ENCODE measurements at regions not wholly inside any gene's neighbourhood (a gene's known extent, or its start where the extent isn't known, plus 50 kb on each side); places are given as distances from the start of the nearest gene placed in this dataset.

DNA sequence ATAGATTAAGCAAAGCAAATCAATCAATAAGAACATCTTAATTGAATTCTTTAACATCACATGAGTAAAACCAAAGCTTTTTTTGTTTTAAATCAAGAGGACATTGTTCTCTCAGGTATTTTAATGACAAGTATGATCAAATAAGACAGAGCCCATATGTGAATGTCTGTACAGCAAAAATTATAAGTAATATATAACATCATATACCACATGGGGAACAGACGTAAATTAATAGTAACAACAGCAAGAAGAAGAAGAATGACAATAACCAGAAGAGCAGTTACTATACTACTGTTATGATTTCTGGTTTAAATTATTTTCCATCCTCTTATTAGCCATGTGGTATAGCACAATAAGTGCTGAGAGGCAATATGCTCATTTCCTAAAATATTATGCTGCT lies 335.5 kb downstream of the ADAMTS20 start:
- TF ChIP-seq, protein P1, sequence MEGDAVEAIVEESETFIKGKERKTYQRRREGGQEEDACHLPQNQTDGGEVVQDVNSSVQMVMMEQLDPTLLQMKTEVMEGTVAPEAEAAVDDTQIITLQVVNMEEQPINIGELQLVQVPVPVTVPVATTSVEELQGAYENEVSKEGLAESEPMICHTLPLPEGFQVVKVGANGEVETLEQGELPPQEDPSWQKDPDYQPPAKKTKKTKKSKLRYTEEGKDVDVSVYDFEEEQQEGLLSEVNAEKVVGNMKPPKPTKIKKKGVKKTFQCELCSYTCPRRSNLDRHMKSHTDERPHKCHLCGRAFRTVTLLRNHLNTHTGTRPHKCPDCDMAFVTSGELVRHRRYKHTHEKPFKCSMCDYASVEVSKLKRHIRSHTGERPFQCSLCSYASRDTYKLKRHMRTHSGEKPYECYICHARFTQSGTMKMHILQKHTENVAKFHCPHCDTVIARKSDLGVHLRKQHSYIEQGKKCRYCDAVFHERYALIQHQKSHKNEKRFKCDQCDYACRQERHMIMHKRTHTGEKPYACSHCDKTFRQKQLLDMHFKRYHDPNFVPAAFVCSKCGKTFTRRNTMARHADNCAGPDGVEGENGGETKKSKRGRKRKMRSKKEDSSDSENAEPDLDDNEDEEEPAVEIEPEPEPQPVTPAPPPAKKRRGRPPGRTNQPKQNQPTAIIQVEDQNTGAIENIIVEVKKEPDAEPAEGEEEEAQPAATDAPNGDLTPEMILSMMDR (conservative IDR thresholded peaks at IDR 0.05; ENCODE audit: low read depth), result no peak
- no peak overlapping the region for H3K27ac ChIP-seq
- CTCF ChIA-PET, result interaction anchor here (0.7 kb wide), 1 partner anchor 289 kb away, joined by 3 read pairs; no protein-coding TSS in a partner anchor
- POLR2A ChIA-PET (ENCODE audit: low non-redundant PET), result no interaction called here
- no peak for DNase-seq (ENCODE audit: low spot score)

DNA sequence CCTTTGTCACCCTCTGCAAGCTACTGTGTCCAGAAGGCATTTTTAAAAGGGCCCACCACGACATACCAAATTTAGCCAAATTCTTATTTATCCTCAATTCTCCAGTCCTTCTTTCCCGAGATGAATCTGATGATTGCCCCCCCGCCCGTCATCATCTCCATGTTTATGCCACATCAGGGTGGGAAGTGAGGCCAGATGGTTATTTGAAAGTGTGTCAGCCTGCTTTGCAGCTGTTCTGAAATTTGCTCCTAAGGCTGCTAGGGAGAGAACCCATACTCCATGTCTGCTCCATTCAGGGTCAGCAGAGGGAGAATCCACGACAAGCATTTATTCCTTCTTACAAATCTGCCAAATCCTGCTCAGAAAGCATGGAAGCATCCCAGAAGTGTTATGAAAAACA lies 337.8 kb downstream of the ADAMTS20 start:
- DNase-seq (ENCODE audit: low spot score), result no peak
- CTCF ChIA-PET, result no interaction called here
- POLR2A ChIA-PET (ENCODE audit: low non-redundant PET), result no interaction called here

DNA sequence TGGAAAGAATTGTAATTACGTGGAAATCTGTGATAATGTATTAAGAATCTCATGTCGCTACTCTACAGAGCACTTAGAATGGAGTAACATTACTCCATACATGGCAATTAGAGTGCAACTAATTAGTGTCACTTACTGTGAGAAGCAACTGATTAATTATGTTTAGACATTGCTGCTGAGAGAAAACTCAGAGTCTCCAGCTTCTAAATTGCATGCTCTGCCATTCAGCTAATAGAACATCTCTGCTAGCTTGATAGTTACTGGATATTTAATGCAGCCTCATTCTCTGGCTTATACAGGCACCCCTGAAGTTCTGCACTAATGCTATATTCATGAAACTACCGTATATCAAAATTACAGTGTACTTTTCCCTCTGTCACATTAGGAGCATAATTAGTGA lies 338.4 kb downstream of the ADAMTS20 start:
- POLR2A ChIA-PET (ENCODE audit: low non-redundant PET), result no interaction called here
- H3K27ac ChIP-seq, result no peak overlapping the region
- TF ChIP-seq, protein P1 (conservative IDR thresholded peaks at IDR 0.05; ENCODE audit: low read depth), result no peak
- no peak for DNase-seq (ENCODE audit: low spot score)
- CTCF ChIA-PET, result no interaction called here

More for the DNA sequence above, 337.8 kb downstream of the ADAMTS20 start:
- TF ChIP-seq, protein P1 (conservative IDR thresholded peaks at IDR 0.05; ENCODE audit: low read depth), result no peak
- H3K27ac ChIP-seq, result no peak overlapping the region

DNA sequence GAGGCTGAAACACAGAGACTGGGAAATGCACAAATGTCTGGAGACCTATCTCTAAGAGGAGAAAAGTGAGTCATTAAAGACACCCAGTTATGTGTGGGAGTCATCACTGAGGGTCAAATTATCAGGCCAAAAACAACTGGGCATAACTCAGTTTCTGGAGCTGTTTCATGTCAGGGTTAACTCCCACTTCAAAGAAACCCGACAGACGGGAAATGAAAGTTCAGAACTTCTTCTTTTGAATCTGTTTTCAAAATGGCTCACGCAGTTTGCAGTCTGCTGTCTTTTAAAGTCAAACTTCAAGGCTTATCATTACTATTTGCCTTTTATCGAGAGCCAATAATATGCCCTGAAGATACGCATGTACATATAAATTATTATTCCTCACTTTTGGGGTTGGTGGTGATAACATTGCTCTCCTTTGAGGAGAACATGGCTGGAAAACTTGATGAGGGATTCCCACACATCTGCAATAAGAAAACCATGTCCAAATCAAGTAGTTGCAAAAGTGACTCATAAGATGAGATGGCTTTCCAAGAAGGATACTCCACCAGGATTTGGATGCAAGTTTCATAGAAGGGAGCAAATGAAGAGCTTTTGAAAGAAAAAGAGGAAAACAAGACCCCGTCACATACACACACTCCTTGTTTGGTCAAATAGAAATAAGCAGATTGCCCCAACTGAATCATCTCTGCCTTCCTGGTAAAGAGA lies 341.4 kb downstream of the ADAMTS20 start:
- TF ChIP-seq, protein P1 (conservative IDR thresholded peaks at IDR 0.05; ENCODE audit: low read depth), result no peak
- POLR2A ChIA-PET (ENCODE audit: low non-redundant PET), result no interaction called here
- DNase-seq (ENCODE audit: low spot score), result no peak
- CTCF ChIA-PET, result no interaction called here
- no peak overlapping the region for H3K27ac ChIP-seq

DNA sequence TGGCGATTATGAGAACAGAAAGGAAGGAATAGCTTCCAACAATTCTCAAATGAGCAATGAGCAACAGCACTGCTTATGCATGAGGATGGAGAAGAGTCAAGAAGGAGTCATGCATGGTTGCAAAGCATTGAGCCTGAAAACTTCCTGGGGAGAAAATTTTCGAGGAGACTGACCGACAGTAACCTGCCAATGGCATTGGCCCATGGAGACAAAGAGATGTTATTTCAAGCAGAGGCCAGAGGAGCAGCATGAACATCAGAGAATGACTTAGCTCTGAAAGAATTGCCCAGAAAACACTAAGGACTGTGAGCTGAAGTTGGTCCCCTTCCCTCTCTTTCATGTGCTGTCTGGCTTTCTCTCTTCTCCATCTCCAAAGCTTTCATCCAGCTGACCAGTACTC lies 343.4 kb downstream of the ADAMTS20 start:
- H3K27ac ChIP-seq, result no peak overlapping the region
- no peak for DNase-seq (ENCODE audit: low spot score)
- CTCF ChIA-PET, result no interaction called here
- POLR2A ChIA-PET (ENCODE audit: low non-redundant PET), result no interaction called here
- TF ChIP-seq, protein P1 (conservative IDR thresholded peaks at IDR 0.05; ENCODE audit: low read depth), result no peak

DNA sequence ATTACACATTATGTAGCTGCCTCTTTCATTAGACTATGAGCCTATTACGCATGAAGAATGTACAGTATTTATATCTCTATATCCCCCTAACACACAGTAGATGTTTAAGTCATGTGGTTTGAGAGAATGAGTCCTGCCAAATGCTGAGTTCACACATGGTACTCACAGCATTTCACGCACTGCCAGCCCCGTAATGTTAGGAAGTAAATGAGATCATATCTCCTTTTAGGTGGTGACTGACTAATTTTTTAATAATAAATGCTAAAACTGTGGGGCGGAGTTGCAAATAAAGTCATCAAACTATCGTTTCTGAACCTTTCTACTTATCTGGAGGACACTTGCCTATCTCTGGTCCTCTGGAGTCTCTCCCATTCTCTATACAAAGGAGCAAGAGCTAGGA lies 343.8 kb downstream of the ADAMTS20 start:
- TF ChIP-seq, protein P1 (conservative IDR thresholded peaks at IDR 0.05; ENCODE audit: low read depth), result no peak
- no peak for DNase-seq (ENCODE audit: low spot score)
- POLR2A ChIA-PET (ENCODE audit: low non-redundant PET), result no interaction called here
- CTCF ChIA-PET, result no interaction called here
- no peak overlapping the region for H3K27ac ChIP-seq
